G401.6 (cell line): ENCODE measurements at regions not wholly inside any gene's neighbourhood (a gene's known extent, or its start where the extent isn't known, plus 50 kb on each side); places are given as distances from the start of the nearest gene placed in this dataset.

Source experiments
- FAIRE-seq: peaks from 2 replicates; lab custom pipeline; 2012; peaks lifted over from hg19 to GRCh38; lab: Jason Lieb, UNC

- no peak for FAIRE-seq
Observed at GRCh38 chr22:48906216-48906835, 921.3 kb downstream of the BRD1 start.

GRCh38 chr22:48905206-48905975 lies 922.3 kb downstream of the BRD1 start:
- no peak for FAIRE-seq

DNA sequence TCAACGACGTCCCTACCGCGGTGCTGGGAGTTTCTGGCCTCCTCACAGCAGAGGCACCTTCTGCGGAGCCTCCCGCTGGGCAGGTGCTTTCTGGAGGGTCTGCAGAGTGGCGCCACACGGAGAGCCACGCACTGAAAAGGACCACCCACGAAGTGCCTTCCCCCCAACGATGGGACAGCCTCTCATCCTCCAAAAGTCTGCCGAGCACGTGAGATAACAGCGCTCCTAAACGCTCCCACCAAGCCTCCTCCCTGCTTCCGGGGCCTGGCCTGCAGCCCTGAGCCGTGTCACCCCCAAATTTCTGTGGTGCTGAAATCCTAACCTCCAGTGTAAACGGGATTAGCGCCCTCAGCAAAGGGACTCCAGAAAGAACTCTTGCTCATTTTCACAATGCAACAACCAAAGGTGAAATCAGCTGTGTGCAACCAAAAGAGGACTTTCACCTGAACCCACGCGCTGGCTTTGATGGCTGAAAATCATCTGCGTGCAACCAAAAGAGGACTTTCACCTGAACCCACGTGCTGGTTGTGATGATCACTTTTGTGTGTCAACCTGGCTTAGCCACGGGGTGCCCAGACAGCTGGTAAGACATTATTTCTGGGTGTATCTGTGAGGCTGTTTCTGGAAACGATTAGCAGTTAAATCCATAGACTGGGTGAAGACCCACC lies 924.6 kb downstream of the BRD1 start:
- no peak for FAIRE-seq

GRCh38 chr22:48902001-48902869 lies 925.4 kb downstream of the BRD1 start:
- FAIRE-seq: no peak

- no peak for FAIRE-seq
Observed at GRCh38 chr22:48901324-48901723, 926.3 kb downstream of the BRD1 start.

GRCh38 chr22:48900626-48901025 lies 927.0 kb downstream of the BRD1 start:
- no peak for FAIRE-seq

DNA sequence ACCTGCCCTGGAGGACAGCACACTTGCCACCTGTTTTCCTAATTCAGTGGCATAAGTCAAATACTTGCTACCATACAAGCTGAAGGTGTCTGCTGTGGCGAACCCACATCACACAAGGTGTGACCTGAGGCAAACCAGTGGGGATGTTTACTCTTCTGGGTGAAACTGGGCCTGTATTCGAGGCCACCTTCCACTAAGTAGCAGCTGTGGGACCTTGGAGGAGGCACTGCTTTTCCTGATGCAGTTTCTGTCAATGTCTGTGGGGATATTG lies 927.4 kb downstream of the BRD1 start:
- no peak for FAIRE-seq

- FAIRE-seq: no peak
Observed at GRCh38 chr22:48899523-48900326, 927.9 kb downstream of the BRD1 start.

- FAIRE-seq: no peak
Observed at GRCh38 chr22:48898524-48899250, 929.0 kb downstream of the BRD1 start.

GRCh38 chr22:48897645-48898370 lies 929.9 kb downstream of the BRD1 start:
- FAIRE-seq: no peak

DNA sequence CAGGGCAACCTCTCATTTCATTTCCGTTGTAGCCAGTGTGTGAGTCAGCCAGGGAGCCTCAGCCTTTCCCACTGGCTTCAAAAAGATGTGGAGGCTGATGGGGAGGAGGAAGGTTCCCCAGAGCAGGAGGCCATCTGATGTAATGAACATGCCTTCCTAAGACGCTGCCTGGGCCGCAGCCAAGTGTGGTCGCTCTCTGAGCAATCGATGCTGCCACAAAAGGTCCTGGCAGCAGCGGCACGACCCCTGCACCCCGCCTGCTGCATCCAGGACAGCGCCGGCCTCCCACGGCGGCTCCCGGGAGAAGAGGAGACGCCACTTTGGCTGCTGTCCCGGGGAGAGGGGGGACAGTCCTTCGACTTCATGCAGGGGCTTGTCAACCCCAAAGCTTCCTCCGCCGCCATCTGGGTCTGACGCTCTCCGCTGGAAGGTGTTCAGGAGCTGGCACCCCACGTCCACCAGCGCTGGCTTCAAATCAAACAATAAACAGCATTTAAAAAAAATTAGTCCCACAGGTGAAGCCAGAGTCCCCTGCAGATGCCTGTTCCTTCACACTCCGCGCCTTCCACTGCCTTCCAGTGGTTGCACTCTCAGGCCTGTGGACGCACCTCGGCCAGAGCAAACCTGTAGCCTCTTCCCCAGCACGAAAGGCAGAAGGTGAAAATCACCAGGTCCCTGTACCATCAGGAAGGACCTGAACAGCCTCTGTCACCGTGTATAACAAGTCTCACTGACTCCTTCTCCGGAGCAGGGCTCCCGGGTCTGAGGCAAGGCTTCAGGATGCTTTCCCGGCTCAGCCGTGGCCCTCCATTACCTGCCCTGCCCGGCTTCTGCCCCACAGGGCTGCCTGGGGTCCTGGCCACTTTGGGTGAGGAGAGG lies 930.7 kb downstream of the BRD1 start:
- FAIRE-seq: no peak

GRCh38 chr22:48895831-48896765 lies 931.6 kb downstream of the BRD1 start:
- FAIRE-seq: no peak

DNA sequence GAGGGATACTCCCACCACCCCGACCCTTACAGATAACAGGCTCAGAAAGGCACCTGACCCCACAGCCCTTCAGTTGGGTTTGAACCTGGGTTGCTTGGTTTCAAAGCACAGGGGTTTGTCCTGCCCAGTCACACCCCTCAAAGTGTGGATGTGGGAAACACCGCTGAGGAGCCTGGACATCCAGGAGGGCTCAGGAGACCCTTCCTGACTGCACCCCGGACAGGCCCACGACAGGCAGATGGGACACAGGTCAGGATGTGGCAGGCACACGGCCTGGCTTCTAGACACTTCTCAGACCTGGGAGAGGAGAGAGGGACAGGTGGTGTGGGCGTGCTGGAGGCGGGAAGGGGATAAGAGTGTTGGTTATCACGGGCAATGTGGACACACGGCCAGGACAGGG lies 932.3 kb downstream of the BRD1 start:
- no peak for FAIRE-seq

DNA sequence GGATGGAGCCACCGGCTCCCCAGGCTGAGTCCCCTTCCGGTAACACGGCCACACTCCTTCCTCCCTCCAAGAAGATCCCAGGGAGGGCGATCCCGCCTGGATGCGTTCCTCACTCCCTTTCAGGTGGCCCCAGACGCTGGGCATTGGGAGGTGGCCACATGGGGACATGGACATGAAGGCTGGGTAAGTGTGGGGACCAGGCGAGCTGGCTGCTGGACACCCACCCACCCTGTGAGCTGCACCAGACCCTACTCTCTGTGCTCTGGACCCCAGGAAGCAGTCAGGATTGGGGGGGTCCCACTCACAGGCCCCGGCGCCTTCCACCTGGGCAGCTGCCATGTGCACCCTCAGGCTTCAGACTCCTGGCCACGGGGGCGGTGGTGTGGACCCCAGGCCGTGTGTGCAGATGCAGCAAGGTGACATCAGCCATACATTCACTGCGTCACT lies 932.8 kb downstream of the BRD1 start:
- no peak for FAIRE-seq

GRCh38 chr22:48894064-48894671 lies 933.5 kb downstream of the BRD1 start:
- no peak for FAIRE-seq

- FAIRE-seq: no peak
Observed at GRCh38 chr22:48893288-48894063, 934.2 kb downstream of the BRD1 start.
